SK-N-SH treated with all-trans-retinoic acid at 6 μM for 48 hours (cell line): ENCODE measurements at regions not wholly inside any gene's neighbourhood (a gene's known extent, or its start where the extent isn't known, plus 50 kb on each side); places are given as distances from the start of the nearest gene placed in this dataset.

Experiments
- ATAC-seq: fragments of 200-7000 bp; cut with Tn5 transposase; 3 replicates; pipeline ENCODE4 v1.9.1; 2020; ENCODE audit warnings: mild to moderate bottlenecking, moderate library complexity
- ARNTL ChIP-seq: fragments of 450-650 bp; formaldehyde crosslinking; IDR thresholded peaks from 2 replicates; pipeline ENCODE4 v1.5.0; 2020; ENCODE audit warnings: low read depth, mild to moderate bottlenecking, moderate library complexity, borderline replicate concordance
- BACH2 ChIP-seq: fragments of 250-450 bp; sonication (Bioruptor Pico); IDR thresholded peaks from 2 replicates; pipeline ENCODE4 v1.9.0; 2021; ENCODE audit warnings: mild to moderate bottlenecking, borderline replicate concordance
- CREB5 ChIP-seq: fragments of 250-450 bp; sonication (Bioruptor Pico); IDR thresholded peaks from 2 replicates; pipeline ENCODE4 v1.5.1; 2020; ENCODE audit warnings: low read depth, mild to moderate bottlenecking, moderate library complexity
- CSDC2 ChIP-seq: fragments of 250-450 bp; sonication (Bioruptor Pico); IDR thresholded peaks from 2 replicates; pipeline ENCODE4 v1.5.0; 2020; ENCODE audit warnings: mild to moderate bottlenecking, moderate library complexity
- CSRNP3 ChIP-seq: fragments of 250-450 bp; sonication (Bioruptor Pico); IDR thresholded peaks from 2 replicates; pipeline ENCODE4 v1.5.1; 2021; ENCODE audit warnings: mild to moderate bottlenecking, moderate library complexity
- ESRRG ChIP-seq: fragments of 250-450 bp; sonication (Bioruptor Pico); IDR thresholded peaks from 2 replicates; pipeline ENCODE4 v1.6.1; 2021; ENCODE audit warnings: mild to moderate bottlenecking
- GLIS3 ChIP-seq: fragments of 250-450 bp; sonication (Bioruptor Pico); IDR thresholded peaks from 2 replicates; pipeline ENCODE4 v1.5.0; 2020; ENCODE audit warnings: mild to moderate bottlenecking, moderate library complexity
- ISL1 ChIP-seq: fragments of 250-450 bp; sonication (Bioruptor Pico); IDR thresholded peaks from 2 replicates; pipeline ENCODE4 v2.1.2; 2022; ENCODE audit warnings: mild to moderate bottlenecking, moderate library complexity
- OSR1 ChIP-seq: fragments of 250-450 bp; sonication (Bioruptor Pico); IDR thresholded peaks from 2 replicates; pipeline ENCODE4 v1.8.0; 2022; ENCODE audit warnings: moderate library complexity, mild to moderate bottlenecking, inconsistent platforms
- POU6F1 ChIP-seq: fragments of 250-450 bp; sonication (Bioruptor Pico); IDR thresholded peaks from 2 replicates; pipeline ENCODE4 v1.8.0; 2021; ENCODE audit warnings: low read depth, mild to moderate bottlenecking, moderate library complexity, borderline replicate concordance
- PPARA ChIP-seq: fragments of 250-450 bp; sonication (Bioruptor Pico); IDR thresholded peaks from 2 replicates; pipeline ENCODE4 v1.5.0; 2020; ENCODE audit warnings: mild to moderate bottlenecking, borderline replicate concordance
- RARB ChIP-seq: fragments of 250-450 bp; sonication (Bioruptor Pico); IDR thresholded peaks from 2 replicates; pipeline ENCODE4 v1.8.0; 2021; ENCODE audit warnings: mild to moderate bottlenecking, moderate library complexity
- SNAI2 ChIP-seq: fragments of 250-450 bp; sonication (Bioruptor Pico); IDR thresholded peaks from 2 replicates; pipeline ENCODE4 v1.5.0; 2020; ENCODE audit warnings: mild to moderate bottlenecking, moderate library complexity
- TCF4 ChIP-seq: fragments of 250-450 bp; sonication (Bioruptor Pico); IDR thresholded peaks from 2 replicates; pipeline ENCODE4 v1.8.0; 2021; ENCODE audit warnings: mild to moderate bottlenecking, moderate library complexity, borderline replicate concordance
- TOX ChIP-seq: fragments of 250-450 bp; sonication (Bioruptor Pico); IDR thresholded peaks from 2 replicates; pipeline ENCODE4 v1.8.0; 2021; ENCODE audit warnings: mild to moderate bottlenecking, moderate library complexity, borderline replicate concordance
- TSHZ2 ChIP-seq: fragments of 250-450 bp; sonication (Bioruptor Pico); IDR thresholded peaks from 2 replicates; pipeline ENCODE4 v1.5.0; 2020; ENCODE audit warnings: mild to moderate bottlenecking, moderate library complexity
- ZC3H10 ChIP-seq: fragments of 250-450 bp; sonication (Bioruptor Pico); IDR thresholded peaks from 2 replicates; pipeline ENCODE4 v1.5.1; 2021; ENCODE audit warnings: mild to moderate bottlenecking, moderate library complexity
- ZFP3 ChIP-seq: fragments of 250-450 bp; sonication (Bioruptor Pico); IDR thresholded peaks from 2 replicates; pipeline ENCODE4 v1.5.0; 2020; ENCODE audit warnings: mild to moderate bottlenecking, moderate library complexity
- ZFP30 ChIP-seq: fragments of 450-650 bp; formaldehyde crosslinking; IDR thresholded peaks from 2 replicates; pipeline ENCODE4 v1.5.0; 2022; ENCODE audit warnings: mild to moderate bottlenecking, moderate library complexity
- ZNF565 ChIP-seq: fragments of 450-650 bp; formaldehyde crosslinking; conservative IDR thresholded peaks from 2 replicates; pipeline ENCODE4 v1.5.0; 2020; ENCODE audit warnings: low read depth, mild to moderate bottlenecking, moderate library complexity
- ZNF70 ChIP-seq: fragments of 450-650 bp; formaldehyde crosslinking; IDR thresholded peaks from 2 replicates; pipeline ENCODE4 v1.5.0; 2020; ENCODE audit warnings: mild to moderate bottlenecking, moderate library complexity
- ZNF8 ChIP-seq: fragments of 450-650 bp; formaldehyde crosslinking; IDR thresholded peaks from 2 replicates; pipeline ENCODE4 v1.5.0; 2020; ENCODE audit warnings: mild to moderate bottlenecking, moderate library complexity

- no peak for TF ChIP-seq ZC3H10 (CRISPR knock-in tag)
- no peak for TF ChIP-seq GLIS3 (CRISPR knock-in tag)
- TF ChIP-seq, all 23 proteins: peak for 0
- ATAC-seq = no peak
These were observed 167.2 kb upstream of the SATB2 start for GRCh38 chr2:199624958-199625357.

- no peak for TF ChIP-seq OSR1 (CRISPR knock-in tag)
- no peak for TF ChIP-seq ZC3H10 (CRISPR knock-in tag)
- no peak for TF ChIP-seq ARNTL (CRISPR knock-in tag)
- TF ChIP-seq TSHZ2 (CRISPR knock-in tag) = no peak
- TF ChIP-seq ISL1 (CRISPR knock-in tag) = no peak
- TF ChIP-seq TOX (CRISPR knock-in tag) = no peak
- no peak for TF ChIP-seq ESRRG (CRISPR knock-in tag)
- ATAC-seq = no peak
These were observed 154.9 kb upstream of the SATB2 start for GRCh38 chr2:199612509-199613130.

GRCh38 chr2:199607914-199608313 lies 150.2 kb upstream of the SATB2 start:
- TF ChIP-seq TSHZ2 (CRISPR knock-in tag) = no peak
- no peak for TF ChIP-seq ZNF565 (CRISPR knock-in tag)
- no peak for TF ChIP-seq ESRRG (CRISPR knock-in tag)
- TF ChIP-seq ZFP30 (CRISPR knock-in tag) = no peak
- TF ChIP-seq ARNTL (CRISPR knock-in tag) = no peak
- TF ChIP-seq ZNF70 = no peak
- TF ChIP-seq TOX (CRISPR knock-in tag) = no peak
- TF ChIP-seq ISL1 (CRISPR knock-in tag) = no peak
- no peak for TF ChIP-seq RARB (CRISPR knock-in tag)
- TF ChIP-seq PPARA = no peak
- TF ChIP-seq CSDC2 (CRISPR knock-in tag) = no peak
- TF ChIP-seq POU6F1 = no peak
- no peak for TF ChIP-seq BACH2 (CRISPR knock-in tag)
- no peak for TF ChIP-seq ZC3H10 (CRISPR knock-in tag)
- TF ChIP-seq SNAI2 (CRISPR knock-in tag) = no peak
- TF ChIP-seq TCF4 = no peak
- ATAC-seq = no peak

GRCh38 chr2:199606193-199606780 lies 148.5 kb upstream of the SATB2 start:
- no peak for ATAC-seq
- TF ChIP-seq TCF4 (no peak), ZNF70 (no peak), ZFP3 (CRISPR knock-in tag) (no peak), CSRNP3 (CRISPR knock-in tag) (no peak), SNAI2 (CRISPR knock-in tag) (no peak), CREB5 (no peak), TSHZ2 (CRISPR knock-in tag) (no peak), ESRRG (CRISPR knock-in tag) (no peak), BACH2 (CRISPR knock-in tag) (no peak), CSDC2 (CRISPR knock-in tag) (no peak), ZNF8 (CRISPR knock-in tag) (no peak), RARB (CRISPR knock-in tag) (no peak), OSR1 (CRISPR knock-in tag) (no peak)
